C4-2B (cell line): ENCODE measurements at regions not wholly inside any gene's neighbourhood (a gene's known extent, or its start where the extent isn't known, plus 50 kb on each side); places are given as distances from the start of the nearest gene placed in this dataset.

Source experiments
- H3K27ac ChIP-seq: fragments of 450-650 bp; 2 replicates; pipeline ENCODE4 v1.5.1; 2017
- ZFX ChIP-seq: fragments of 450-650 bp; IDR thresholded peaks from 2 replicates; pipeline ENCODE4 v1.6.1; 2017
- TF ChIP-seq, protein P1 (sequence below): fragments of 450-650 bp; conservative IDR thresholded peaks from 2 replicates; pipeline ENCODE4 v1.5.1; 2017; ENCODE audit warnings: mild to moderate bottlenecking

DNA sequence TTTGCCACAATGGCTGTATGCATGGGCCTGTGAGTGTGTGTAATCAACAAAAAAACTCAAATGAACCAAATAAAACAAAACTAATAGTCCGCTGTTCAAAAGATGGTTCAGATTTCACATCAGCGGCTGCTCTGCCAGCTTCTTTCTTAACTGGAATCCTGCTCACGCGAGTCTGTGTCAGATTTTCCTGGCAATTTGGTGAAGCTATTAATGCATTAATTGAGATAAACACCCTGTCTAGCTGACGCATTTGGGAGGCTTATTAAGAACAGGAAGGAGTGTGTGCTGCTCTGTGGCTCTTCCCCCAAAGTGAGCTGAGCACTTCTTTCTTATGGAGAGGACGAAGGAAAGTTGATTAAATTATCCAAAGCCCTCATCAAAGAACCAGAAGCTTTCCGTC, 336.6 kb upstream of the MKI67 start:
- no peak overlapping the region for H3K27ac ChIP-seq
- no peak for TF ChIP-seq ZFX
- TF ChIP-seq, protein P1, sequence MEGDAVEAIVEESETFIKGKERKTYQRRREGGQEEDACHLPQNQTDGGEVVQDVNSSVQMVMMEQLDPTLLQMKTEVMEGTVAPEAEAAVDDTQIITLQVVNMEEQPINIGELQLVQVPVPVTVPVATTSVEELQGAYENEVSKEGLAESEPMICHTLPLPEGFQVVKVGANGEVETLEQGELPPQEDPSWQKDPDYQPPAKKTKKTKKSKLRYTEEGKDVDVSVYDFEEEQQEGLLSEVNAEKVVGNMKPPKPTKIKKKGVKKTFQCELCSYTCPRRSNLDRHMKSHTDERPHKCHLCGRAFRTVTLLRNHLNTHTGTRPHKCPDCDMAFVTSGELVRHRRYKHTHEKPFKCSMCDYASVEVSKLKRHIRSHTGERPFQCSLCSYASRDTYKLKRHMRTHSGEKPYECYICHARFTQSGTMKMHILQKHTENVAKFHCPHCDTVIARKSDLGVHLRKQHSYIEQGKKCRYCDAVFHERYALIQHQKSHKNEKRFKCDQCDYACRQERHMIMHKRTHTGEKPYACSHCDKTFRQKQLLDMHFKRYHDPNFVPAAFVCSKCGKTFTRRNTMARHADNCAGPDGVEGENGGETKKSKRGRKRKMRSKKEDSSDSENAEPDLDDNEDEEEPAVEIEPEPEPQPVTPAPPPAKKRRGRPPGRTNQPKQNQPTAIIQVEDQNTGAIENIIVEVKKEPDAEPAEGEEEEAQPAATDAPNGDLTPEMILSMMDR, result no peak

DNA sequence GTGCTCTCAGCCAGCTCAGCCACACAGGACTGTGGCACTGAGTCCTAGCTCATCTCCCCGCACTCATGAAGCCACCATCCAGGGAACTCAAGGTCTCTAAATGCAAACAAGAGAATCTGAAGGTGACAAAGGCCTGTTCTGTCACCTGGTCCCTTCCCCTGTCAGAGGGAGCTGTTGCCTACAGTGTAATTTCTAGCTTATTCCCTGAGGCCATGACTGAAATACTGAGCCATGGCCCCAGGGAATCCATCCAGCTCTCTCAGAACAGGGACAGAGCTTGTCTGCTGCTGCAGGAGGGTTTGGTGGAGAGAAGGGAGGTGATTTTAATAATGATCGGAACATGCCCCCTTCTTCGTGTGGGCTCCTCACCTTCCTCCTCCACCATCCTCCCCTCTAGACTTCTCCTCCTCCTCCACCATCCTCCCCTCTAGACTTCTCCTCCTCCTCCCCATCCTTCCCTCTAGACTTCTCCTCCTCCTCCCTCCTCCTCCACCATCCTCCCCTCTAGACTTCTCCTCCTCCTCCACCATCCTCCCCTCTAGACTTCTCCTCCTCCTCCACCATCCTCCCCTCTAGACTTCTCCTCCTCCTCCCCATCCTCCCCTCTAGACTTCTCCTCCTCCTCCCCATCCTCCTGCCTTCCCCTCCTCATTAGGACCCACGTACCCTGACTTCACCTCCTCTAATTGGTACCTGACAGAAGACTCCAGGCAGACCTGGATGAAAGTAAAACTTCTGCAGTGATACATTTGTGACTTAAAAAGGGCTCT, 338.0 kb upstream of the MKI67 start:
- H3K27ac ChIP-seq, result no peak overlapping the region
- TF ChIP-seq, protein P1, result no peak
- TF ChIP-seq ZFX, result no peak

DNA sequence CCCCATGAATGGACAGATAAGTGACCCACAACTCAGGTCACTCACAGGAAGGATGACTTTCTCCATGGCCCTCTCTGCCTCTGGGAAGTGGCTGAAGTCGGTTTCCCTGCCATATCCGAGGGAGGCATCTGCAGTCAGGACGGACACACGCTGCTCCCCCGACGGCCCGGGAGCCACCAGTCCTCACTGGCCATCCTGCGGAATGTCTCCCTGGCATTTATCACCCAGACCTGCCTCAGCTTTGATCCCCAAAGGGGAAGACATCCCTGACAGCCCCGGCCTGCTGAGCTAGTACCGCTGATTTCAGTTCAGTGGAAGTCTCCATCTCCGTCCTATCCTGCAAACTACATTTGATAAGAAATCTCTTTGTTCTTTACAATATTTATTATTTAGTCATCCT, 339.5 kb upstream of the MKI67 start:
- TF ChIP-seq ZFX, result no peak
- TF ChIP-seq, protein P1, result no peak
- H3K27ac ChIP-seq, result no peak overlapping the region

DNA sequence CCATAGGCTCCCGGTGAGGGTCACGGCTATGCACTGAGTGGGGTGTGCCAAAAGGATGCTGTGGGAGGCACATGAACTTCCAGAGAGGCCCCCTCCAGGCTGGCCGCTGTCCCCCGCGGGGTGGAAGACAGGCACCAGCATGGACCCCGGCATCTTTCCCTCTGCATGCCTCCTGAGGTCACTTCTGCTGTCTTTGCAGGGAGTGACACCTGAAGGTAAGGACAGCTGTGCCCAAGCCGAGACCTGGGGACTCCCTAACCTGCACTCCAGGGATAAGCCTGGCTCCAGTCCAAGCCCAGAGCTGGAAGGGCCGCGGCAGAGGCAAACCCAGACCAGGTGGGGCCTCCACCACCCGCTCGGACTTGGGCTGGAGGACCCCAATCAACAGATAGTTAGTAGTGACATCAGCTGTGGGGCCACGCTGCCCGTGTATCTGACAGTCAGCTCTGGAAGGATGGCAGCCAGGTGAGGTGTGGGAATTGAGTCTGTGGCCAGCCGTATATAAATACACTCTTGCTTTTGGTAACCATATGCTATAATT, 340.7 kb upstream of the MKI67 start:
- H3K27ac ChIP-seq, result no peak overlapping the region
- TF ChIP-seq, protein P1, result no peak
- TF ChIP-seq ZFX, result no peak

DNA sequence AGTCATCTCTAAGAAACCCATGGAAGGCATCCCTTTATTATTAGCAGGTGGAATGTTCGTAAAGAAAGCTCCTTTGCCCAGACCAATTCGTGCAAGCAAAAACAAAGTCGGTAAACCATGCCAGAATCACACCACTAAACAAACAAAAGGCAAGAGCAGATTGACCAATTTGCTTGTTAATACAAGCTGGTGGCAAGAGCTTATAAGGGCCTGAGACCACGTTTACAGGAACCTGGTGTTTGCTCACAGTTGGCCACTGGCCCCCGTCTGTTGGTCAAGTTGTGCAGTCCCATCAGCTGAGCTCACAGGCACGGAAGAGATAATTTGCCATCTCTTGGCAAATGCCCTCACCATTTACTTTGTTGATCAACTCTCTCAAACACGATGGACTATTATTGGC, 342.2 kb upstream of the MKI67 start:
- H3K27ac ChIP-seq, result no peak overlapping the region
- no peak for TF ChIP-seq ZFX
- TF ChIP-seq, protein P1, result no peak

DNA sequence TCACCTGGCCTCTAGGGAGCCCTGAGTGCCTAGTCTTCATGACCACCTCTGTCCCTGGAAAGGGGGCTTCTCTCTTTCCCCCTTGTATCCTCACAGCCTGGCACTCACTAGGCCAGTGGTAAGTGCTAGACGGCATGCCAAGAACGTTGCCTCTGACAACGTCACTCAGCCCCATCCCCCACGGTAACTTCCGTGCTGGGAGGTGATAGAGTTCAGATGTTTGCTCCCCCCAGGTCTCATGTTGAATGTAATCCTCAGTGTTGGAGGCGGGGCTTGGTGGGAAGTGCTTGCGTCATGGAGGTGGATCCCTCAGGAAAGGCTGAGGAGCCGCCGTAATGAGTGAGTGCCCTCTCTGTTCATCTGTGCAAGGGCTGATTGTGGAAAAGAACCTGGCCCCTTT, 343.3 kb upstream of the MKI67 start:
- no peak for TF ChIP-seq ZFX
- TF ChIP-seq, protein P1, result no peak
- no peak overlapping the region for H3K27ac ChIP-seq

DNA sequence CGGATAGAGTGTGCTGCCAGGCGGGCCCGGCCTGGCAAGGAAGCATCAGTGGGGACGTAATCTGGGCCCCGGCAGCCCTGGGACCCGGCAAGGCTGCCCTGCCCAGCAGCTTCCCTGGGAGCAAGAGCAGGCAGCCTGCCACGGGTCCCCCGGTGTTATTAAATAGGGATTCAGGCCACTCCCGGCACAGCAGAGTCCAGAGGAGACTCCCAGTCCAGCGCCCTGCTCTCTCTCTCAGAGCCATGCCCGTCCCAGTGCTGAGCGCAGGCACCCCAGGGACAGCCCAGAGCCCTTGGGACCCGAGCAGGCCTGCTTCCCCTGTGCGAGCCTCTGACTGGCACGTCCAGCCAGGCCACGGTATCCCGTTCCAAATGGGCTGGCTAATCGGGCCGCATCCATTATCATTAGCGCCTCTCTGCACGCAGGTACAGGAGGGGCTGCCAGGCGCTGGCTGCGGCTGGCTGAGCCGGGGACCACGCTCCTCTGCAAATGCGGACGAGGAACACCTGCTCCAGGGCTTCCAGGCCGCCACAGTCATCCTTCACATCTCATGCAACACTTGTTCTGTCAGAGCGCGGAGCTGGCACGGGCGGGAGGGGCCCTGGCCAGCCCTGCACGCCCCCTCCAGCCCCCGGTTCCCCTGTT, 344.2 kb upstream of the MKI67 start:
- TF ChIP-seq ZFX, result no peak
- TF ChIP-seq, protein P1, result no peak
- H3K27ac ChIP-seq, result no peak overlapping the region
